ENCODE measurements at regions not wholly inside any gene's neighbourhood (a gene's known extent, or its start where the extent isn't known, plus 50 kb on each side); places are given as distances from the start of the nearest gene placed in this dataset.
A peak's percentile ranks its signal among the peaks of the same experiment; 100 is the strongest.

GRCh38 chr10:64090865-64091264 is 569.7 kb downstream of the REEP3 start:
- no peak overlapping the region for H3K4me3 ChIP-seq (ENCODE audit: low read depth, low read length)
- no peak for DNase-seq (ENCODE audit: low read depth)
- TF ChIP-seq, protein P1, sequence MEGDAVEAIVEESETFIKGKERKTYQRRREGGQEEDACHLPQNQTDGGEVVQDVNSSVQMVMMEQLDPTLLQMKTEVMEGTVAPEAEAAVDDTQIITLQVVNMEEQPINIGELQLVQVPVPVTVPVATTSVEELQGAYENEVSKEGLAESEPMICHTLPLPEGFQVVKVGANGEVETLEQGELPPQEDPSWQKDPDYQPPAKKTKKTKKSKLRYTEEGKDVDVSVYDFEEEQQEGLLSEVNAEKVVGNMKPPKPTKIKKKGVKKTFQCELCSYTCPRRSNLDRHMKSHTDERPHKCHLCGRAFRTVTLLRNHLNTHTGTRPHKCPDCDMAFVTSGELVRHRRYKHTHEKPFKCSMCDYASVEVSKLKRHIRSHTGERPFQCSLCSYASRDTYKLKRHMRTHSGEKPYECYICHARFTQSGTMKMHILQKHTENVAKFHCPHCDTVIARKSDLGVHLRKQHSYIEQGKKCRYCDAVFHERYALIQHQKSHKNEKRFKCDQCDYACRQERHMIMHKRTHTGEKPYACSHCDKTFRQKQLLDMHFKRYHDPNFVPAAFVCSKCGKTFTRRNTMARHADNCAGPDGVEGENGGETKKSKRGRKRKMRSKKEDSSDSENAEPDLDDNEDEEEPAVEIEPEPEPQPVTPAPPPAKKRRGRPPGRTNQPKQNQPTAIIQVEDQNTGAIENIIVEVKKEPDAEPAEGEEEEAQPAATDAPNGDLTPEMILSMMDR (IDR thresholded peaks at IDR 0.05; ENCODE audit: insufficient read depth, low read depth, low read length): no peak

- H3K4me3 ChIP-seq (ENCODE audit: low read depth, low read length): no peak overlapping the region
- TF ChIP-seq, protein P1 (IDR thresholded peaks at IDR 0.05; ENCODE audit: insufficient read depth, low read depth, low read length): peak; percentile 15
- no peak for DNase-seq (ENCODE audit: low read depth)
These were observed 570.7 kb downstream of the REEP3 start for GRCh38 chr10:64091897-64092296.

GRCh38 chr10:64093304-64093703 is 572.1 kb downstream of the REEP3 start:
- no peak overlapping the region for H3K4me3 ChIP-seq (ENCODE audit: low read depth, low read length)
- TF ChIP-seq, protein P1 (IDR thresholded peaks at IDR 0.05; ENCODE audit: insufficient read depth, low read depth, low read length): no peak
- no peak for DNase-seq (ENCODE audit: low read depth)

DNA sequence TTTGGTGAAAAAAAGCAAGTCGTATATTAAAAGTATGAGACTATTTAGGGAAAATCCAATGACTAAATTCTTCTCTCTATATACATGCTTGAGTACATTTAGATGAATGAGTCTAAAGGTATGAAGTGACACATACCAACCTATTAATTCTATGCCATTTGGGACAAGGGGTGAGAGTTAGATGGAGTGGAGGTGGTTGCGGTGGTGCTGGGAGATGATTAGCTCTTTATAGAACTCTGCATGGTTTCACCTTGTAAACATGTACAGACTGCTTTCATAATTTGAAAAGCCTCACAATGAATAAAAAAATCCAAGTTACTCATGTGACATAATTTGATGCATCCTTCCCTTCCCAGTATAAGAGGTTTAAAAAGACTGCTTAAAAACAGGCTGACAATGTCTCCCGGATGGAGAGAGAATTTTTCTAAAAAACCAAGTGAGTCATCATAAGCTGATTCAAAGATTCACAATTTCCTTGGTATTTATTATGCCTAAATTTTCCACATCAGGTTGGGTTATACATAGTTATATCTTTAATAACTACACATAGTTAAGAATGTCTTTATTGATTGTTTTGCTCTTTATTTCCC is 572.8 kb downstream of the REEP3 start:
- no peak overlapping the region for H3K4me3 ChIP-seq (ENCODE audit: low read depth, low read length)
- no peak for DNase-seq (ENCODE audit: low read depth)
- TF ChIP-seq, protein P1 (IDR thresholded peaks at IDR 0.05; ENCODE audit: insufficient read depth, low read depth, low read length): no peak

GRCh38 chr10:64096941-64097340 is 575.7 kb downstream of the REEP3 start:
- H3K4me3 ChIP-seq (ENCODE audit: low read depth, low read length): no peak overlapping the region
- TF ChIP-seq, protein P1 (IDR thresholded peaks at IDR 0.05; ENCODE audit: insufficient read depth, low read depth, low read length): no peak
- DNase-seq (ENCODE audit: low read depth): no peak

GRCh38 chr10:64097391-64098122 is 576.4 kb downstream of the REEP3 start:
- DNase-seq (ENCODE audit: low read depth): no peak

More at GRCh38 chr10:64097391-64098122, 576.4 kb downstream of the REEP3 start:
- TF ChIP-seq, protein P1 (IDR thresholded peaks at IDR 0.05; ENCODE audit: insufficient read depth, low read depth, low read length): no peak
- H3K4me3 ChIP-seq (ENCODE audit: low read depth, low read length): no peak overlapping the region
